Stomach (tissue), 4 donors: ENCODE measurements at regions not wholly inside any gene's neighbourhood (a gene's known extent, or its start where the extent isn't known, plus 50 kb on each side); places are given as distances from the start of the nearest gene placed in this dataset.

Source experiments
- POLR2A ChIP-seq, 4 donors: fragments of 450-650 bp; IDR thresholded peaks; one replicate each; pipeline ENCODE4 v1.6.1; 2016; ENCODE audit warnings: antibody characterized with exemption in 4 of 4, control low read depth in 2 of 4, mild to moderate bottlenecking in 1 of 4, moderate library complexity in 1 of 4
- POLR2AphosphoS5 ChIP-seq, 3 donors: sonication (generic); formaldehyde crosslinking; IDR thresholded peaks; one replicate each; pipeline ENCODE4 v1.6.1; 2016; ENCODE audit warnings: antibody characterized with exemption in 3 of 3
- TF ChIP-seq, protein P1 (sequence below), 7 experiments: fragments of 450-650 bp in 4 of 7; fragments of 200-600 bp in 3 of 7; sonication (generic) in 3 of 7; IDR thresholded peaks; one replicate each; pipeline ENCODE4 v1.5.1; 2016 to 2019; ENCODE audit warnings: antibody characterized with exemption in 7 of 7, control low read depth in 2 of 7, mild to moderate bottlenecking in 1 of 7

DNA sequence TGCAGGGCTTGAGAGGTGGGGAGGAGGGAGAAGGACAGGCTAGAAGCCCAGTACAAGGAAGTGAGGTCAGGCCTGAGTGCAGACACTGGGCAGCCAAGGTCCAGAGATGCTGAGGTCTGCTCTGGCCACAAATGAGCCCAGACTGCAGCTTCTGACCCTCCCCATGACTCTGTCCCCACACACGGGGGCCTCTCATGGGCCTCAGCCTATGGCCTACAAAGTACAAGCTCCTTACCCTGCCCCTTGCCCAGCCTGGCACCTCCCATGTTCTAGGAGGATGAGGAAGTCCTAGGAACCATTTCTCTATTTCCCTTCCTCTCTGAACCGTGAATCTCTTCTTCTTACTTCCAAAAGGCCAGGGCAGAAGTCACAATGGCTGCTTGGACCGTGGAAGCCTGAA lies 193.8 kb downstream of the ANKRD30B start:
- TF ChIP-seq, protein P1, sequence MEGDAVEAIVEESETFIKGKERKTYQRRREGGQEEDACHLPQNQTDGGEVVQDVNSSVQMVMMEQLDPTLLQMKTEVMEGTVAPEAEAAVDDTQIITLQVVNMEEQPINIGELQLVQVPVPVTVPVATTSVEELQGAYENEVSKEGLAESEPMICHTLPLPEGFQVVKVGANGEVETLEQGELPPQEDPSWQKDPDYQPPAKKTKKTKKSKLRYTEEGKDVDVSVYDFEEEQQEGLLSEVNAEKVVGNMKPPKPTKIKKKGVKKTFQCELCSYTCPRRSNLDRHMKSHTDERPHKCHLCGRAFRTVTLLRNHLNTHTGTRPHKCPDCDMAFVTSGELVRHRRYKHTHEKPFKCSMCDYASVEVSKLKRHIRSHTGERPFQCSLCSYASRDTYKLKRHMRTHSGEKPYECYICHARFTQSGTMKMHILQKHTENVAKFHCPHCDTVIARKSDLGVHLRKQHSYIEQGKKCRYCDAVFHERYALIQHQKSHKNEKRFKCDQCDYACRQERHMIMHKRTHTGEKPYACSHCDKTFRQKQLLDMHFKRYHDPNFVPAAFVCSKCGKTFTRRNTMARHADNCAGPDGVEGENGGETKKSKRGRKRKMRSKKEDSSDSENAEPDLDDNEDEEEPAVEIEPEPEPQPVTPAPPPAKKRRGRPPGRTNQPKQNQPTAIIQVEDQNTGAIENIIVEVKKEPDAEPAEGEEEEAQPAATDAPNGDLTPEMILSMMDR (IDR thresholded peaks at IDR 0.05): no peak
- TF ChIP-seq POLR2AphosphoS5 (IDR thresholded peaks at IDR 0.05): no peak
- no peak for TF ChIP-seq POLR2A (IDR thresholded peaks at IDR 0.05)
